ENCODE measurements at regions not wholly inside any gene's neighbourhood (a gene's known extent, or its start where the extent isn't known, plus 50 kb on each side); places are given as distances from the start of the nearest gene placed in this dataset.

GRCh38 chr15:95662638-95663037, 667.9 kb upstream of the NR2F2 start:
- Mint-ChIP-seq H3K27ac (no peak overlapping the region), H3K36me3 (ENCODE audit: low read depth) (no peaks in the 10 kb centered on the region), H3K4me1 (peaks cover 11% of the 10 kb centered on the region; the same call in 2 of the 3 replicates), H3K4me3 (no peak overlapping the region), H3K27me3 (ENCODE audit: insufficient read depth, low read depth, poor library complexity) (peaks cover 4% of the 10 kb centered on the region), H3K9me3 (no peaks in the 10 kb centered on the region)
- Histone ChIP-seq H3K27me3 (ENCODE audit: insufficient read depth) (no peaks in the 10 kb centered on the region), H3K4me2 (no peak overlapping the region), H3K79me2 (replicated peaks; ENCODE audit: insufficient read depth) (no peaks in the 10 kb centered on the region), H3K27ac (ENCODE audit: low read depth) (no peak overlapping the region), H4K20me1 (replicated peaks; ENCODE audit: insufficient read depth) (no peaks in the 10 kb centered on the region), H3K9me2 (ENCODE audit: insufficient read depth) (no peaks in the 10 kb centered on the region), H3K36me3 (ENCODE audit: insufficient read depth) (no peaks in the 10 kb centered on the region), H3F3A (replicated peaks; ENCODE audit: low read depth) (no peaks in the 10 kb centered on the region), H3K4me3 (no peak overlapping the region), H3K4me1 (ENCODE audit: insufficient read depth) (peaks cover 11% of the 10 kb centered on the region), H2AFZ (no peak overlapping the region)
- TF ChIP-seq ZNF462 (CRISPR knock-in tag; IDR thresholded peaks at IDR 0.05) (no peak), STAT1 (IDR thresholded peaks at IDR 0.05; ENCODE audit: unreplicated experiment) (no peak), ZNF114 (CRISPR knock-in tag; IDR thresholded peaks at IDR 0.05) (no peak), POLR2AphosphoS5 (IDR thresholded peaks at IDR 0.05; ENCODE audit: low read depth) (no peak), EZH2 (IDR thresholded peaks at IDR 0.05; ENCODE audit: low read depth, unreplicated experiment) (no peak), NANOG (IDR thresholded peaks at IDR 0.05; ENCODE audit: borderline replicate concordance) (no peak), ETS1 (IDR thresholded peaks at IDR 0.05) (no peak), JUNB (IDR thresholded peaks at IDR 0.05; ENCODE audit: unreplicated experiment) (no peak), CTCF (conservative IDR thresholded peaks at IDR 0.05; ENCODE audit: low read depth in 2 of 2) (no peak), ZNF331 (CRISPR knock-in tag; IDR thresholded peaks at IDR 0.05; ENCODE audit: low read depth) (no peak), CREB1 (CRISPR knock-in tag; IDR thresholded peaks at IDR 0.05; ENCODE audit: low read depth) (no peak), EZH2phosphoT487 (IDR thresholded peaks at IDR 0.05; ENCODE audit: unreplicated experiment) (no peak), REST (IDR thresholded peaks at IDR 0.05; ENCODE audit: unreplicated experiment) (no peak)
- DNase-seq (ENCODE audit: low spot score) (no peak), ATAC-seq (no peak)
